GM20000 (cell line): ENCODE measurements at regions not wholly inside any gene's neighbourhood (a gene's known extent, or its start where the extent isn't known, plus 50 kb on each side); places are given as distances from the start of the nearest gene placed in this dataset.

Source experiments
- DNase-seq: peaks from one replicate; pipeline ENCODE4 v3.0.0; 2012; ENCODE audit warnings: low spot score
- CTCF ChIP-seq: IDR thresholded peaks from 2 replicates; pipeline ENCODE4 v1.5.1; 2012; ENCODE audit warnings: mild to moderate bottlenecking, control low read depth; ENCODE audit errors: extremely low read depth, missing control alignments

- no peak for TF ChIP-seq CTCF
- DNase-seq = no peak
These were observed 566.4 kb downstream of the AJAP1 start for GRCh38 chr1:5220821-5221220.

GRCh38 chr1:5220421-5220820 lies 566.0 kb downstream of the AJAP1 start:
- TF ChIP-seq CTCF = no peak
- DNase-seq = no peak

GRCh38 chr1:5200006-5200405 lies 545.6 kb downstream of the AJAP1 start:
- no peak for DNase-seq
- TF ChIP-seq CTCF = no peak

GRCh38 chr1:5198328-5198727 lies 543.9 kb downstream of the AJAP1 start:
- DNase-seq = no peak
- TF ChIP-seq CTCF = no peak

GRCh38 chr1:5191470-5191869 lies 537.1 kb downstream of the AJAP1 start:
- no peak for DNase-seq
- no peak for TF ChIP-seq CTCF

GRCh38 chr1:5189384-5189783 lies 535.0 kb downstream of the AJAP1 start:
- TF ChIP-seq CTCF = no peak

GRCh38 chr1:5165762-5166161 lies 511.4 kb downstream of the AJAP1 start:
- no peak for DNase-seq
- no peak for TF ChIP-seq CTCF

More at GRCh38 chr1:5189384-5189783, 535.0 kb downstream of the AJAP1 start:
- no peak for DNase-seq
